C4-2B (cell line): ENCODE measurements at regions not wholly inside any gene's neighbourhood (a gene's known extent, or its start where the extent isn't known, plus 50 kb on each side); places are given as distances from the start of the nearest gene placed in this dataset.

Experiments used
- H3K27ac ChIP-seq: fragments of 450-650 bp; 2 replicates; pipeline ENCODE4 v1.5.1; 2017
- ZFX ChIP-seq: fragments of 450-650 bp; IDR thresholded peaks from 2 replicates; pipeline ENCODE4 v1.6.1; 2017
- TF ChIP-seq, protein P1 (sequence below): fragments of 450-650 bp; conservative IDR thresholded peaks from 2 replicates; pipeline ENCODE4 v1.5.1; 2017; ENCODE audit warnings: mild to moderate bottlenecking

DNA sequence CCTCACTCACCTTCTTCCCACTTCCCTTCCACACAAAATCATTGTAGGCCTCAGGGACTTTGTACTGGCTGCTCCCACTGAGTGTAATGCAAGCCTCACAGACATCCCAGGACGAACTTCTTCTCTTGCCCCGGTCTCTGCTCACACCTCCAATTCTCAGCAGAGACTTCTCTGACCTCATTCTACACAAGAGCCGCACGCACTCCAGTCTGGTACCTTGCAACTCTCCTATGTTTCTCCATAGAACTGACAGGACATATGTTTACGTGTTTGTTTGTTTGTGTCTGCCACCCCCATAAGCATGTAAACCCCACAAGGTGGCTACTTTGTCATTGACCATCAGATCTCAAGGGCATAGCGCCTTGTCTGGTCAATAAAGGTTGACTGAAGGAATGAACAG lies 350.8 kb downstream of the AJAP1 start:
- TF ChIP-seq, protein P1, sequence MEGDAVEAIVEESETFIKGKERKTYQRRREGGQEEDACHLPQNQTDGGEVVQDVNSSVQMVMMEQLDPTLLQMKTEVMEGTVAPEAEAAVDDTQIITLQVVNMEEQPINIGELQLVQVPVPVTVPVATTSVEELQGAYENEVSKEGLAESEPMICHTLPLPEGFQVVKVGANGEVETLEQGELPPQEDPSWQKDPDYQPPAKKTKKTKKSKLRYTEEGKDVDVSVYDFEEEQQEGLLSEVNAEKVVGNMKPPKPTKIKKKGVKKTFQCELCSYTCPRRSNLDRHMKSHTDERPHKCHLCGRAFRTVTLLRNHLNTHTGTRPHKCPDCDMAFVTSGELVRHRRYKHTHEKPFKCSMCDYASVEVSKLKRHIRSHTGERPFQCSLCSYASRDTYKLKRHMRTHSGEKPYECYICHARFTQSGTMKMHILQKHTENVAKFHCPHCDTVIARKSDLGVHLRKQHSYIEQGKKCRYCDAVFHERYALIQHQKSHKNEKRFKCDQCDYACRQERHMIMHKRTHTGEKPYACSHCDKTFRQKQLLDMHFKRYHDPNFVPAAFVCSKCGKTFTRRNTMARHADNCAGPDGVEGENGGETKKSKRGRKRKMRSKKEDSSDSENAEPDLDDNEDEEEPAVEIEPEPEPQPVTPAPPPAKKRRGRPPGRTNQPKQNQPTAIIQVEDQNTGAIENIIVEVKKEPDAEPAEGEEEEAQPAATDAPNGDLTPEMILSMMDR, result no peak
- TF ChIP-seq ZFX, result no peak
- no peak overlapping the region for H3K27ac ChIP-seq

DNA sequence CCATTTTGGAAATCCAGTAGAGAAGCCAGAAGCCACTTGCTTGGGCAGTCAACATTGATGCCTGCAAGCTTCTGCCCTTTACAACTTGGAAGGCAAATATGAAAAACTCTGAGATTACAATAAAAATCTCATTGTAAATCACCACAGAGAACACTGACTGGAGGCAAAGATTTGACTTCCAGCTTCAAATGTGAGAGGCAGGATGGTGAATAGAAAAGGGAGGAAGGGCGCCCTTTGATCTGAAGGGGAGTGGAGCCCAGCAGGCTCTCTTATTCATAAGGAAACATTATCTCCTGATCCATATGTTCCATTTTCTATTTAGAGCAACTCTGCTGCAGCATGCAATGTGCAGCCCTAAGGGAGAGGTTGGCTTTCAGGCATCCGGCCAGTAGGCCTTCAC lies 348.3 kb downstream of the AJAP1 start:
- TF ChIP-seq, protein P1, result no peak
- TF ChIP-seq ZFX, result no peak
- no peak overlapping the region for H3K27ac ChIP-seq

DNA sequence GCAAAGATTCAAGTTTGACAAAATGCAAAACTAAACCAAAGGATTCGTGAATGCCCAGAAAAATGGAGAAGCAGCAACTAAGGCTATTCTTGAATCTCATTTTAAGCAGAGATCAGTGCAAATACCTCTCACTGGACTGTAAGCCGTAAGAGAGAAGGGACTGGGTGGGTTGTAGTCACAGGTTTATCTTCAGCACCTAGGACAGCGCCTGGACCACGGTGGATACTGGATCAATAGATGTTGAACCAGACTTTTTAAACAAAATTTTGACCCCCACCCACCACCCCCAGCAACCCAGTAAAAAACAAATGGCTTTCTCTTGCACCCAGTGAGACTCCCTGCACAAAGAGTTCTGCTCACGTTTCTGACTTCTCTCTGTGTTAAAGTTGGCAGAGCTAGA lies 347.1 kb downstream of the AJAP1 start:
- no peak for TF ChIP-seq ZFX
- TF ChIP-seq, protein P1, result no peak
- no peak overlapping the region for H3K27ac ChIP-seq

DNA sequence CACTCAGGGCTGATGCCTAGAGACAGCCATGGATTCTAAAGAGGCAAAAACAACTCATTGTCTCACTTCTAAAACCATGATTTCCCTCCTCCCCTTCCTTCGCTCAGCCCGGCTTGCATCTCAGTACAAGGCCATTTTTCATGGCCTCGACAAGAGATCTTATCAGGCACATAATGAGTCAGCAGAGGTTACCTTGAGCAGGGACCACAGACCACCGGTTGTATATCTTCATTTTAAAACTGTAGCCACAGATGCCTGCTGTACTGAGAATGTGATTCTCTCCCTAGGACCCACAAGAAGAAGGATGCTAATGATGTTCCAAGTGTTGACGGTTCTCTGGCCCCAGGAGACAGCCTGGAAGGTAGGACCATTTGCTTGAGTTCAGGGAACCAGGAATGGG lies 331.9 kb downstream of the AJAP1 start:
- no peak overlapping the region for H3K27ac ChIP-seq
- TF ChIP-seq ZFX, result no peak
- TF ChIP-seq, protein P1, result no peak

DNA sequence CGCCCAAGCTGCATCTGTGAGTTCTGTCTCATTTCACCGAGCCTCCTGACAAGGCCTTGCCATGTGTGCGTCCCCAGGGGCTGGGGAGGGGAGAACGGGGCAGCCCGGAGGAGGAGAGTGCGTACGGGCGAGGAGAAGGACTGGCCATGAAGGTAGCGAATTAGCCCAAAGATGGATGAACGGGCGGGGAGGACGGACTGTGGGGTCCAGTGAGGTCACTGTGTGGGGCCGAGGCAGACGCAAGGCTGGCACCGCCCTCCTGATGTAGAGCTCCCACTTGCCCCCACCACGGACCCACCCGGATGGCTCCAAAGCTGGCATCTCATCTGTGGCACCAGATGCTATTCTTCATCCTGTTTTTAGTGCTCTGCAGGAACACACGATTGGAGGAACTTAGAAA lies 330.4 kb downstream of the AJAP1 start:
- H3K27ac ChIP-seq, result no peak overlapping the region
- TF ChIP-seq, protein P1, result no peak
- TF ChIP-seq ZFX, result no peak

DNA sequence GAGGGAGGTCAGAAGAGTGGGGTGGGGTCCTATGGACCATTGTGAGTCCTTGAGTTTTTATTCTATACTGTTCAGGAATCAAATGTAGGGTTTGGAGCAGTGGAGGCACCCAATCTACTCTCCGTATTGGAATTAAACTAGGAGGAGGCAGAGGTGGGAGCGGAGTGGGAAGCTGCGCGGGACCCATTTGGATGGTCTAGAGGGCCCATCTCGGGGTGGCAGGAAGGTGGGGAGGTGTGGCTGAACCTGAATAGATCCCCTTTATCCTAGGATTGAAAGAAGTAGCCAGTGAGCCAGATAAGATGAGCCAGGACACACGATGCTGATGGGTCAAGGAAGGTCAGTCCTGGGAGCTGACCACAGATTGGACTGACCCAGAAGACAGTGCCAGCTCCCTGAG lies 325.8 kb downstream of the AJAP1 start:
- TF ChIP-seq ZFX, result no peak
- TF ChIP-seq, protein P1, result no peak
- H3K27ac ChIP-seq, result no peak overlapping the region

DNA sequence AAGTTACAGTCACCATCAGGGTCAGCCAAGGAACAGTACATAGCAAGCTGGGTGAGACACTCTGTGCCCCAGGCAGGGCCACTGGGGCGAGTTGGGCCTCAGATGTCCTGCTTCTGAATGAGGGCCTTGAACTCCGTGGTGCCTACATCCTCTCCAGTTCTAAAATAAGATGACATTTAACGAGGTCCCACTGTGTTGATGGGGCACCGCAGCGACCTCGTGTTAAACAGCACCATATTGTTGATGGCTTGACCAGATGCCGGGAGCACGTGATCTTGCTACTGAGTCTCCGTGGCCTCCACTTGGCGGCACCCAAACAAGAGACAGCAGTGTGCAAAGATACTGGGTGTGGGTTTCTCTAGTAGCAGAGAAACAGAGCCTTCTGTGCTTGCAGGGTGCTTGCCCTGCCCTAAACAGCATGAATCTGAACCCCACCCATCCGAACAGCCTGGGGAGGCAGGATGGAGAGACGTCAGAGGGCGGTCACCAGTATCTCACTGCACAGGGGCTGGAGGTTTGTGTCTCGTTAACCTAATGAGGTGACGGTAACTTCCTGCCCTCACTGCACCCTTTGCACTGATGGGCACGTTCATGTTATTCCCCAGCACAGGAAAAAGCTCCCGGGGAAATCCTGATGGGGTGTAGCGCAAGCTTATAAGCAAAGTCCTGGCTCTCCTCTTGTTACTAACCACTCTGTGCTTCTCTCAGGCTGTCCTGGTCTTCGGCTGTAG lies 324.4 kb downstream of the AJAP1 start:
- H3K27ac ChIP-seq, result no peak overlapping the region
- TF ChIP-seq, protein P1, result no peak
- TF ChIP-seq ZFX, result no peak
